ENCODE measurements at regions not wholly inside any gene's neighbourhood (a gene's known extent, or its start where the extent isn't known, plus 50 kb on each side); places are given as distances from the start of the nearest gene placed in this dataset.

- Histone ChIP-seq H3K4me1 (no peaks in the 10 kb centered on the region), H3K4me3 (no peak overlapping the region), H3K27ac (no peak overlapping the region), H3K36me3 (no peaks in the 10 kb centered on the region), H3K27me3 (no peaks in the 10 kb centered on the region), H3K9me3 (no peaks in the 10 kb centered on the region)
- TF ChIP-seq POLR2AphosphoS5 (IDR thresholded peaks at IDR 0.05; ENCODE audit: insufficient read depth in 1 of 2, low read depth in 1 of 2) (no peak), POLR2A (IDR thresholded peaks at IDR 0.05) (no peak)
- intact Hi-C loops (cut with DNase I): no loop called here
- no peak for DNase-seq (ENCODE audit: extremely low spot score in 2 of 2)
Measured at GRCh38 chr3:36164400-36164799, 215.9 kb upstream of the STAC start.

- no peaks in the 10 kb centered on the region for H3K4me1 ChIP-seq
- intact Hi-C loops (cut with DNase I): no loop called here
- H3K36me3 ChIP-seq: no peaks in the 10 kb centered on the region
- no peaks in the 10 kb centered on the region for H3K9me3 ChIP-seq
- H3K4me3 ChIP-seq: no peak overlapping the region
- no peak for DNase-seq (ENCODE audit: extremely low spot score in 2 of 2)
- no peak overlapping the region for H3K27ac ChIP-seq
- no peaks in the 10 kb centered on the region for H3K27me3 ChIP-seq
- no peak for TF ChIP-seq CTCF (IDR thresholded peaks at IDR 0.05)
- TF ChIP-seq POLR2A (IDR thresholded peaks at IDR 0.05): no peak
- no peak for TF ChIP-seq POLR2AphosphoS5 (IDR thresholded peaks at IDR 0.05; ENCODE audit: insufficient read depth in 1 of 2, low read depth in 1 of 2)
Measured at GRCh38 chr3:36165509-36166290, 214.6 kb upstream of the STAC start.

GRCh38 chr3:36166477-36166876 is 213.8 kb upstream of the STAC start:
- intact Hi-C loops (cut with DNase I): no loop called here
- Histone ChIP-seq H3K27me3 (no peaks in the 10 kb centered on the region), H3K27ac (no peak overlapping the region), H3K4me1 (no peaks in the 10 kb centered on the region), H3K36me3 (no peaks in the 10 kb centered on the region), H3K4me3 (no peak overlapping the region), H3K9me3 (no peaks in the 10 kb centered on the region)
- TF ChIP-seq CTCF (IDR thresholded peaks at IDR 0.05) (no peak), POLR2A (IDR thresholded peaks at IDR 0.05) (no peak), POLR2AphosphoS5 (IDR thresholded peaks at IDR 0.05; ENCODE audit: insufficient read depth in 1 of 2, low read depth in 1 of 2) (no peak)
- DNase-seq (ENCODE audit: extremely low spot score in 2 of 2): no peak

- H3K4me3 ChIP-seq: no peak overlapping the region
- DNase-seq (ENCODE audit: extremely low spot score in 2 of 2): no peak
- no peaks in the 10 kb centered on the region for H3K9me3 ChIP-seq
- no peaks in the 10 kb centered on the region for H3K36me3 ChIP-seq
- H3K27me3 ChIP-seq: no peaks in the 10 kb centered on the region
- no peaks in the 10 kb centered on the region for H3K4me1 ChIP-seq
- intact Hi-C loops (cut with DNase I): no loop called here
- H3K27ac ChIP-seq: no peak overlapping the region
- no peak for TF ChIP-seq CTCF (IDR thresholded peaks at IDR 0.05)
Measured at GRCh38 chr3:36172699-36173098, 207.6 kb upstream of the STAC start.

- no peaks in the 10 kb centered on the region for H3K27me3 ChIP-seq
- DNase-seq (ENCODE audit: extremely low spot score in 2 of 2): no peak
- TF ChIP-seq POLR2AphosphoS5 (IDR thresholded peaks at IDR 0.05; ENCODE audit: insufficient read depth in 1 of 2, low read depth in 1 of 2) (no peak), CTCF (IDR thresholded peaks at IDR 0.05) (no peak), POLR2A (IDR thresholded peaks at IDR 0.05) (no peak)
Measured at GRCh38 chr3:36175113-36175812, 205.0 kb upstream of the STAC start.

More at GRCh38 chr3:36175113-36175812, 205.0 kb upstream of the STAC start:
- H3K9me3 ChIP-seq: no peaks in the 10 kb centered on the region
- no peaks in the 10 kb centered on the region for H3K36me3 ChIP-seq
- no peaks in the 10 kb centered on the region for H3K4me1 ChIP-seq
- intact Hi-C loops (cut with DNase I): no loop called here
- H3K27ac ChIP-seq: no peak overlapping the region
- H3K4me3 ChIP-seq: no peak overlapping the region

Measured in vagina (tissue), 2 donors.